GM19239 (cell line): ENCODE measurements at regions not wholly inside any gene's neighbourhood (a gene's known extent, or its start where the extent isn't known, plus 50 kb on each side); places are given as distances from the start of the nearest gene placed in this dataset.

ENCODE experiments used
- DNase-seq: peaks from one replicate; pipeline ENCODE4 v3.0.0; 2011; ENCODE audit warnings: low spot score; ENCODE audit not compliant: insufficient read length
- FAIRE-seq: peaks from 2 replicates; lab custom pipeline; 2011; peaks lifted over from hg19 to GRCh38; lab: Jason Lieb, UNC

DNA sequence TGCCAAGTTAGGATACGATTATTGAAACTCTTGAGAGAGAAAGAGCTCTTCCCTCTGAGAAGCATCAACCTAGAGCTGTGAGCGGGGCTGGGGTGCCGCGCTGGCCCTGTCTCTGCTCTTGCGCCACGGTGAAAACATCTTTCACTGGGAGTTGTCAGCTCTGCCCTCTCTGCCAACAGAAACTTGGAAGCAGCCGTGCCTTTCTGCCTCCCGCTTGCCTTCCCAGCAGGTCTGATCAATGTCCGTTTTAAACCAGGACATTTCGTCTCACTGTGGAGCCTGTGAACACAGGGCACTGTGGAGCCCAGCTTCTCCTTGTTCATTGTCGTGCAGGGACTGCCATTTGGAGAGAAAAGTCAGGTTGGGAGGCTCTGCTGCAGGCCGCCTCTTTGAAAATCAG, 249.2 kb upstream of the PMEPA1 start:
- DNase-seq: no peak
- no peak for FAIRE-seq

DNA sequence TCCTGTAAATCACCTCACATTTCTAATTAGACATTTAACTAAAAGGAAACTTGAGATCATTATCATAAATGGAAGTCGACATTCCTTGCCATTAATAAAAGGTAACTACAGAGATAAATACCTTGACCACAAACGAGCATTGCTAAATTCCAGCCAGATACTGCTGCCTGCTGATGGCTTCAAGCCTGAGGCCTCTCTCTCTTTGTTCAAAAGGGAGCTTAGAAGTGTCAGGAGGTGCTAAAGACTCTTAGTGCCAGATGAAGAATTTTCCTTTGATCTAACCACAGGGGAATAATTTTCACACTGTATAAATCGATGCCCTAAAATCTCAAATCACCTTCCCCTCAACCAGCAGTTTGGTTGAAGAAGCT, 248.2 kb upstream of the PMEPA1 start:
- DNase-seq (no peak), FAIRE-seq (no peak)

DNA sequence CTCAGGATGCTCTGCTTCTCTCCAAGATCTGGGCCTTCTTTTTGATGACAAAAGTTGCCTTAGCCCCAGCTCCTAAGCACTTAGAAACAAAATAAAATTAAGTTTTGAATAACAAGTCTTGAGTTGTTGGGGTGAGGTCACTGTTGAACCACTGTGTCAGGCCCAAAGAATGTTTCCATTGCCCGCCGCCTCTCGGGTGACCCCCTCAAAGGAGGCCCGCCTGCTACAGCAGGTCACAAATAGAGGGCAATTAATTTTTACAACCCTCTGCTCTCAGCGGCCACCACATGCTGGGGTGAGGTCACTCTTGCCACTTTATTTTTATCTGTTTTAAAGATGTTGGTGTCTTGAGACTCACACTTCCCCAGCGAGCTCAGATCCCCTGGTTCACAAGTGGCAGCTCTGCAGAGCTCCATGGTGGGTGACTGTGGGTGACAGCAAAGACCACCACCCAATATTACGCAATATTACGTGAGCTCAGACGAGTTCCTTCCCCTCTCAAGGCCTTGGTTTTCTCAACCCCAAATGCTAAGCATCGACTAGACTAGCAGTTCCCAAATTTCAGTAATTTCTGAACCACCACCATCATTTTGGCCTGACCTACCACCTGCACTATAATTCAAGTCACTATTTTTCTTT, 247.7 kb upstream of the PMEPA1 start:
- no peak for DNase-seq

DNA sequence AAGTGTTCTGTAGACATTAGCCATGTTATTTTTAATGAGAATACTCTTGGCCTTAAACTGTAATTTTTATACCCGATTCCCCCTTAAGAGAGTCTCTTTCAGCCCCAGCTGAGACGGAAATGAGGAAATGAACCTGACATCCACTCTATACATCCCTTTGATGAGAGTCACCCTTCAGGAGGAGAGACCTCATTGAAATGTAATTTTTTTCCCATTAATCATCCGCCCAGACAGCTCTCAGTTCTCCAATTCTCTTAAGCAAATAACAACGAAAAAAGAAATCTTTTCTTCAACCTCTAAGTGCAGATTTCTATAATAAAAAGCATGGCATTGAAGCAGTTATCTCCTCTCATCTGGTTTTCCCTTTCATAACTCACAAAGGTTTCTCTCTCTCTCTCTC, 243.8 kb upstream of the PMEPA1 start:
- no peak for FAIRE-seq

More for the DNA sequence above, 247.7 kb upstream of the PMEPA1 start:
- FAIRE-seq: no peak

DNA sequence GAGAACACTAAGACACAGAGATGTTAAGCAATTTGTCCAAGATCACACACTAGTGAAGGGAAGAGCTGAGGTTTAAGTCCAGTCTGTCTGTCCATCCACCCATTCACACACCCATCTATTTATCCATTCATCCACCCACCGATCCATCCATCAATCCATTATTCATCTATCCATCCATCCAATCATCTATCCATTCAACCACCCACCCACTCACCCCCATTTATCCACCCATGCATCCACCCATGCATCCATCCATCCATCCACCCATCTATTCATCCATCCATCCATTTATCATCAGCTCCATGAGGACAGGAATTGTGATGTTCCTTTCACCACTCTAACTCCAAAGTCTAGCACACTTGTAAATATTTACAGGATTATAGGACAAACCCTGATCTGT, 242.3 kb upstream of the PMEPA1 start:
- no peak for FAIRE-seq
- no peak for DNase-seq

More for the DNA sequence above, 243.8 kb upstream of the PMEPA1 start:
- no peak for DNase-seq

DNA sequence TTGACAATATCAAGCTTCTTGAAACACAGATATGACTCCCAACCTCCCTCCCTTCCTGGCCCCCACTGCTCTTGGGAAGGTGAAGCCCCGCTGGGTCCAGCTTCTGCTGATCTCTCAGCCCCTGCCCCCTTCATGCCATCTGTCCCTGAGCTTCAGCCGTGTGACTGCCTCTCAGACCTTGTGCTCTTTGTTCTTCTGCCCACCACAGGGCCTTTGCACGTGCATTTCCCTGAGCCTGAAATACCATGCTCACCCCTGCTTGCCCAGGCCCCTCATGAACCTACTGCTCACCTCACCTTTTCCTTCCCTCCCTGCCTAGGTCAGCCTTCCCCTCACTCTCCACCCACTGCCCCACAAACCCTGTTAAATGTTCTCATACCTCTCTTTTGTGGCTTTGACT, 241.7 kb upstream of the PMEPA1 start:
- DNase-seq (no peak), FAIRE-seq (no peak)

DNA sequence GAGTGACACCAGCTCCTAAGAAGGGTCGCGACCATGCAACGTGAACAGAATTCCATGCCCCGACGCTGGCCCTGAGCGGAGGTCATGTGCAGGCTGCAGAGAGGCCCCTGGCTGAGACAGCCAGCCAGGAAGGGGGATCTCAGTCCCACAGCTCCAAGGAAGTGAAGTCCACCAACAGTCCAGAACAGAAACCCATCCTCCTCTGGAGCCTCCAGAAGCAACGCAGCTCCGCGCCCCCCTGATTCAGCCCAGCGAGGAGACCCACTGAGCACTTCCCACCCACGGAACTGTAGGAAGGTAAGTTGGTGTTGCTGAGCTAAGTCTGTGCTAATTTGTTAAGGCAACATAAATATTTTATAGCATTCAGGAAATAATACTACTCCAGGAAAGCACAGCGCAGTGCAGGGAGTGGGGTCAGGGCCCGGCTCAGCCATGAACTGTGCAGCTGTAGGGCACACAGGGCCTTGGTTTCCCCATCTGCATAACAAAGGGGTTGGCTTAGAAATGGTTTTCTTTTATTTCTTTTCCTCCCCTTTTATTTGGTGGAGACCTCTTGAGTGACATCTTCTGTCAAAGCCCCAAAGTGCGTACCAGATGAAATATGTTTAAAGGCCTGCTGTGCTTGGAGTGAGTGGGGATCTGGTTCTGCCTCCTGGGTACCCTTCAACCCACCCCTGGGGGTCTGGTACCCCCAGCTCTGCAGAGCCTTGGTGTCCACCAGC, 241.1 kb upstream of the PMEPA1 start:
- DNase-seq (no peak), FAIRE-seq (no peak)

DNA sequence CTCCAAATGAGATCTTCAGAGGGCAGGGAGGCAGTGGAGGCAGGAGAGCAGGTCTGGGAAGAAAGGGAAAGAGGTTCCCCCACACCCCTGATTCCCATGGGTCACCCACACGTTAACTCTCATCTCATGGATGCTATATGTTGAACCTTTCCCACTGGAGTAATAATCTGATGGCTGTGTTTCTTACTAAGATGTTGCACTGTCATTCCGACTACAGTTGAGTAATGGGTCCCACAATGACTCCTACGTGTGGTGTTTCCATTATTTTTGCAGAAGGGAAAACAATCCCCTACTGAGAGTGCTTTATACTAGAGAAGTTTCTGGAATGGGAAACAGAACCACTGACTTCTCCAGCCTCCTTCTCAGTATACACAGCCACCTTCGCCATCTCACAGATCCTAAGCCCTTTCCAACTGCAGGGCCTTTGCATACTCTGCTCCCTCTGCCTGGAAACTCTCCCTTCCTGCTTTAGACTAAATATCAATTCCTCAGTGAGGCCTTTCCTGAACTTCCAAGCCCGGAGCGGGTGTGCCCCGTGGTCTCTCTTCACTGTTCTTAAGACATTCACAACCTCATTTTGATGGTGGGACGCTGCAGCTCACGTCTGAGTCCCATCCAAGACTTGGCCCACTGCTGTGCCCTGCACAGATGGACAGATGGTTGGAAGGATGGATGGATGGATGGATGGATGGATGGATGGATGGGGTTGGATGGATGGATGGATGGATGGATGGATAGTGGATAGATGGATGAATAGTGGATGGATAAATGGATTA, 238.6 kb upstream of the PMEPA1 start:
- DNase-seq (no peak), FAIRE-seq (no peak)

DNA sequence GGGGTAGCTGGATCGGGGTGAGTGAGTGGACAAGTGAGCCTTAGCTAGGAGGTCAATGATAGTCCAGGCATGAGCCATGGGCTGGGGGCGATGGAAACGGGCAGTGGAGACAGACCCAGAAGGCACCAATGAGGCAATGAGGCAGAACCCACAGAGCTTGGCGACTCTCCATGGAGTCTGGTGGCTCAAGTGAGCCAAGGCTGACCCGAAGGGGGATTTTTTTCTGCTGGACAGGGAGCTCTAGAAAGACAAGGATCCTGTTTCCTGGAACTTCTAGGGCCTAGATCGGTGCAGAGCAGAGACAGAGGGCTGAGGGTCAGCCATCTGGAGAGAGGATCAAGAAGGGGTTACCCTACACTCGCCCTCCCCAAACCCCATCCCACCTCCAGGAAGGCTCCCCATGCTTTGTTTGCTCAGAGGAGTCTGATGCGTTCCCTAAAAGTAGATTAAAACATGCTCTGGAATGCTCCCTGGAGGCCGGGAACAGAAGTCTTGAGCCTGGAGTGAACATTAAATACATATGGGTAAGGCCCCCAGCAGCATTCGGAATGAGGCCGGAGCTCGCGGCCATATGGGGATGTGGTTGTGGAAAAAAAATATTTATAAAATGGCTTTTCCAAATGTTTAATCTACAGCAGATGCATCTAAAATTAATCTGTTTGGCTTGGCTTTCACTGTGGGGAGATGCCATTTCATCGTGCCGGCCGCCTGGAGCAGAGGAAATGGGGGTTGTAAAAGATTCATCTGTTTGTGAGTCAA, 237.8 kb upstream of the PMEPA1 start:
- no peak for FAIRE-seq
- DNase-seq: no peak

DNA sequence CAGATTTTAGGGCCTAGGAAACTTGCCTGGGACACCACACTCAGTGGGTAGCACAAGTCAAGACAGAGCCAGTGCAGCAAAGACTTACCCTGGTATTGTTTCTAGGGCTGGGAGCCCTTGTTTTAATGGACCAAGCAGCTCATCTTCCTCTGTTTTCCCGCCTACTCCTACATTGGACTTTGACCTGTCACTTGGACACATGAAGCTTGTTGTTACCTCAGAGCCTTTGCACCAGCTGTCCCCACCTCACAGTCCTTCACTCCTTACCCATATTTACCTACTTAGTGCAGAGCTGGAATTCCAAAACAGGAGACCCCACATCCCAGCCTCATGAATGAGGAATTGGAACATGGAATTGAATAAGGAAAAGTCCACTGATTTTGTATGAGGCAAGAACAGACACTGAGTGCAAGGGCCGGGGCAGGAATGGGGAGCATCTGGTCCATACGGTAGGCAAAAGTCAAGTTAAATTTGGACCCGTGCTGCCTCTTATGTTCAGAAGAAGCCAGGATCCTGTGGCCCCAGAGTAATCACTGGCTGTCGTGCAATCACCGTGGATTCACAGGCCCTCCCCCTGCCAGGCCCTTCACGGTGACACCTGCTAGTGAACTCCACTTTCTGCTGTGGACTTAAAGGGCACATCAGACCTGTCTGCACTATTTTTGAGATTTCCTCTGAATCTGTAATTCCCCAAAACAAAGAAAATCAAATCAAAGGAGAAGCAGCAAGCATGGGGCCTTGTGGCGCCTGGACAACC, 236.9 kb upstream of the PMEPA1 start:
- DNase-seq (no peak), FAIRE-seq (no peak)

DNA sequence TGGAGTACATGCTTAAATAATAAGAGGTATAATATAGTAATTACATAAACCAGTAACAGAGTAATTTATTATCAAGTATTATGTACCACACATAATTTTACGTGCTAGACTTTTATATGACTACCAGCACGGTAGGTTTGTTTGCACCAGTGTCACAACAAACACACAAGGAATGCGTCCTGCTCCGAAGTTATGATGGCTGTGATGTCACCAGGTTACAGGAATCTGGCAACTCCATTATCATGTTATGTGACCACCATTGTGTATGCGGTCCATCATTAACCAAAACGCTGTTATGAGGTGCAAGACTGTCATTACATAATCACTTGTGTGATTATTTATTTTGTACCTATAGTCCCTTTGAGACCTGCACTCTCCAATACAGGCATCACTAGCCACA, 235.2 kb upstream of the PMEPA1 start:
- FAIRE-seq: no peak
- DNase-seq: no peak

DNA sequence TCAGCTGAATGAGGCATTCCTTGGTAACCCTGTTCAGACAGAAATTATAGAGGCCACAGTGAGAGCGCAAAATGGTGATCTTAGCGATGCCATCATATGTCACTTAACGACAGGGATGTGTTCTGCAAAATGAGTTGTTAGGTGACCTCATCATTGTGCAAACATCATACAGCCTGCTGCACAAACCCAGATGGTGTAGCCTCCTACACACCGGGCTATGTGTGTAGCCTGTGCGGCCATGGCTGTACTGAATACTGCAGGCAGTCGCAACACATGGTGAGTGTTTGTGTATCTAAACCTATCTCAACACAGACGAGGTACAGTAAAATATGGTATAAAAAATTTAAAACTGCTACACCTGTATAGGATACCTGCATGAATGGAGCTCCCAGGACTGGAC, 234.1 kb upstream of the PMEPA1 start:
- FAIRE-seq (no peak), DNase-seq (no peak)

DNA sequence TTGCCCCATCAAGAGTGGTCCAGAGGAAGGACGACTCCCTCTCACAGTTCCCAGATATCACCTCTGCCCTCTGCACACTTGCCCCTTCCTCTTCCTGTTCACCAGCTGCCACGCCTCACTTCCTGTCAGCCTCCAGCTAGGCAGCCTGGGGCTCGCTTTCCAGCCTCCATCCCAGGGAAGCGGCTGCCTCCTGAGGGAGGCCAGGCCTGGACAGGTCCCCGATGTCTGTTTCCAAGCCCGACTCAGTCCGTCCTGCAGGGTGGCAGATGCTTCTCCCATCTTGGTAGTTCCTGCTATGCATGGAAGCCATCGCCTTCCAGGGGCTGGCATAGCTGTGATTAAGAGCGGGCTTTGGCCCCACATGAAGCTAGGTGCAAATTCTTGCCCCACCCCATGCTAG, 233.5 kb upstream of the PMEPA1 start:
- FAIRE-seq: no peak
- no peak for DNase-seq

DNA sequence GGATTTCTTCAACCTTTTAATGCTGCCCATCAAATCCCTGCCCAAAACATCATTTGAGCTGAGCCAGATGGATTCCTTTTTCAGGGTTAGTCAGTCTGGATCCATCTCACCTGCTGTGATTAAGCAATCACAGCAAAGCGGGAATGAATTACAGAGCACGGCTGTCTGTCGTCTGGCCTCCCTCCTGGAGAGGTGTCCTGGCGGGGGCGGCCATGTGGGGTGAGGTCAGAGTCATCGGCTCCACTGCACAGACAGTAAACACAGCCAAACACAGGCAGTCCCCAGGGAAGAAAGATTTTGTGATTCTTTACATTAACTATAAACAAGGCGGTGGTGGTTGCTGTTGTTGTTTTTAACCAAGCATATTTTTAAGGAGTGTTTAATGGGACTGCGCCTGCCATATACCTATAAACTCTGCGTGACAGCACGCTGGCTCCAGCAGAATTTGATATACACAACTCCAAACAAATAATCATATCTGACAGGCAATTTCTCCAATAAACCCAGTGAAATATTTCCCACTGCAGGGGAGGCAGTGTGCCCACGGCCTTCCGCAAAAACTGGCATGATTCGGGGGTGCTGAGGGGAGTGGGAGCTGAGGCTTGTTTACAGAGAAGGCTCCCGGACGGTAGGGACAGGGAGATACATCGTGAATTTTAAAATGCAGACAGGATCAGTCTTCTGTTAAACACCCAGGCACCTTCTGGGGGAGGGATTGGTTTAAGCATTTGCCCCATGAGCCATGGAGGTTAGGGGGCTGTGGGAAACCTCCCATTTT, 232.0 kb upstream of the PMEPA1 start:
- no peak for FAIRE-seq

DNA sequence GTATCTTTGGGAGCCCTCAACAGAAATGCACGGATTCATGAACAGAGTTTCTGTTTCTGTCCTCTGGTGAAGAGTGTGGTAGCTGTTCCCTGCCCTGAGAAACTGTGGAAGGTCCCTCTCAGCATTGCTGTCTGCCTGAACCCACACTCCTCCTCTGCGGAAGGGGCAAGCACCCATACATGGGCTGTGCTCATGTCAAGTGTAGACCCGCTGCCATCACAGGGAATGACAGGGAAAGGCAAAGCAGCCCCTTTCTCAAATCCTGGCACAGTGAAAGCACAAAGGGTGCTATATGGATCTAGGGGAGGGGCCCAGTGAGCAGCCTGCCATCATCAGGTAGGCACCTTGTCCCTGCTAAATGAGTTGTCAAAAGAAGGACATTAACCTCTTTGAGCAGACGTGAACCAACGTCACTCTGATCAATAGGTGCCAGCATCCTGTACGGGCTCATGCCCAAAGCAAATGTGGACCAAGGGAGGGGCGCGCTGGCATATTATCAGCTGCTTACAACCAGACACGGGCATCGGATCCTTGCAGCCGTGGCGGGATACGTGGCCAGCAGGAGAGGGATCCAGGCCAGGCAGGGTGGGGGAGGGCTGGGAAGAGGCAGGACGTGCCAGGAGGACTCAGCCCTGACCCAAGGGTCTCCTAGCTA, 231.2 kb upstream of the PMEPA1 start:
- DNase-seq (no peak), FAIRE-seq (no peak)

More for the DNA sequence above, 232.0 kb upstream of the PMEPA1 start:
- DNase-seq: no peak

DNA sequence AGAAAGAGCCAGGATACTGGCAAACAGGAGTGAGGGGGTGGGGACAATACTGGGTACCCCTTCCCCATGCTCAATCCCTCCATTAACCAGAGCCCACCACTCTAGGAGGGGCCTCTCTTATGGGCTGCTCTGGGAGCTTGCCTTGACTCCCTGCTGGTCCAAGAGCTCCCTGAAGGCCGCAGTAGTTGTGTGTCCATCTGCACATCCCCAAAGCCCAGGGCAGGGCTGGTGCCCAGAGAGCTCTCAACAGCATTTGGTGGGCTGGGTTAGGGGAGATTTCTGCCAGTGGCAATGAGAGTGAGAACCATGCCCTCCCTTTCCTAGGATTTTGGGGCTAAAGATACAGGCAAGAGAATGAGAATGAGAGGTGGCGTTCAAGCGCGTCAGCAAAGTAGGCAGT, 230.6 kb upstream of the PMEPA1 start:
- DNase-seq (no peak), FAIRE-seq (no peak)

DNA sequence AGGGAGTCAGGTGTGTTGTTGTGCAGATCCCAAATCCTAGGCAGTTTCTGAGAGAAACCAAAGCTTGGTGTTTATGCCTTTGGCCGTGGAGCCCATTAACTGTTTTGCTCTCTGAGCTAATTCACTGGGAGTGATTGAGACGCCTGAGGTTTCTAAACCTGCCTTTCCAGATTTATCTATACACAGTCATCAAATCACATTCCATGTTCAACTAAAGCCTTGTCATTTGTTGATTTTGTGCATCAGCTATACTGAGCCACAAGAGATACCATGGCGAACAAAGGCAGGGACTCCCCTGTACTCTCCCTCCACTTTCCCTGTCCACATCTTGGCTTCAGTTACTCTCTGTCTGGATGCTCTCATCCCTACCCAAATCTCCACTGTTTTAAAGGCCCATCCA, 229.7 kb upstream of the PMEPA1 start:
- FAIRE-seq (no peak), DNase-seq (no peak)

DNA sequence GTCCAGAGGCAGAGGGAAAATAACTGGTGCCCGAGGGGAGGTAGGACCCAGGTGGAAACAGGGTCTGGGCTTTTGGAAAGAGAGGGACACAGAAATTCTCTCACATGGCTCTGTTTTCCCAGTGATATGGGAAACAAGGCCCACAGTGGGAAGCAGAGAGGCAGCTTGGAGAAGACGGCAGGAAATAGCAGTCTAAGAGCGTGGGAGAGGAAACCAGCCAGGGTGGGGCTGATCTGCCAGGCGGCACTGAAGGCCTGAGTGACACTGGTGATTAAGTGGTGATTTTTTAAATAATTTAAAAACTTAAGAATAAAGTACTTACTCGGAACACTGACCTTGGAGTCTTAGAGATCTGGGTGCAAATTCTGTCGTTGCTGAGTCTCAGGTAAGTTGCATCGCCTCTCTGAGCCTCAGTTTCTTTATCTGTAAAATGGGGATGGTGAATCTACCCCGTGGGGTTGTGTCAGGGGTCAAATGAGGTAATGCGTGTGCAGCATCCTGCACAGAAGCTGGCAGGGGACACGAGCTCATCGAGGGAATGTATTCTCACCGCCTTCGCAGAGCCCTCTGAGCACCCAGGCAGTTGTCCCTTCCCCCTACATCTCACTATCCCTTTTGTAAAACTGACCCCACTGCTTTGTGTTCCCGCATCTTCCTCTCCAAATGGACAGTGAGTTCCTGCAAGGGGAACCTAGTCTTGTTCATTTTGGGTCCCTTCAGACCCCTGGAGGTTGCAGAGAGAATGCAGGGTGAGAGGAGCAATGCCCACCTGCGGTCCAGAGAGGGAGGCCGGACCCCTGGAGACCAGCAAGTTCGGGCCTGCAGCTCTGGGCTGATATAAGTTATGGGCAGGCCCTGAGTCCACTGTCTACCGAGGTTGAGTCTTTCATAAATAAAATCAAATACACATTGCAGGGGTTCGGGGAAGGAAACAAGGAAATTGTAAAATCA, 228.6 kb upstream of the PMEPA1 start:
- FAIRE-seq (no peak), DNase-seq (no peak)
